C4-2B (cell line): ENCODE measurements at regions not wholly inside any gene's neighbourhood (a gene's known extent, or its start where the extent isn't known, plus 50 kb on each side); places are given as distances from the start of the nearest gene placed in this dataset.

Experiments used
- CTCF ChIP-seq: fragments of 450-650 bp; conservative IDR thresholded peaks from 2 replicates; pipeline ENCODE4 v1.5.1; 2017; ENCODE audit warnings: mild to moderate bottlenecking
- ZFX ChIP-seq: fragments of 450-650 bp; IDR thresholded peaks from 2 replicates; pipeline ENCODE4 v1.6.1; 2017

- no peak for TF ChIP-seq CTCF
- TF ChIP-seq ZFX, result no peak
Observed at GRCh38 chr12:75854681-75855309, 176.8 kb downstream of the PHLDA1 start.
